CD4-positive, alpha-beta T cell (primary cell): ENCODE measurements at regions not wholly inside any gene's neighbourhood (a gene's known extent, or its start where the extent isn't known, plus 50 kb on each side); places are given as distances from the start of the nearest gene placed in this dataset.

ENCODE experiments used
- ATAC-seq: fragments of 200-7000 bp; cut with Tn5 transposase; one replicate; pipeline ENCODE4 v1.10.0; 2022; ENCODE audit warnings: mild to moderate bottlenecking; ENCODE audit not compliant: poor library complexity
- CTCF ChIA-PET: fragments of 350-600 bp; sonication (Branson Sonifier 250); formaldehyde crosslinking; loops from one replicate; lab custom pipeline; 2021; ENCODE audit warnings: antibody characterized with exemption, inconsistent platforms; lab: Charles Lee
- POLR2A ChIA-PET: fragments of 350-600 bp; sonication (Branson Sonifier 250); formaldehyde crosslinking; loops from one replicate; lab custom pipeline; 2021; ENCODE audit warnings: antibody characterized with exemption, inconsistent platforms; lab: Charles Lee
- DNase-seq, 14 experiments: peaks; one replicate each; pipeline ENCODE4 v3.0.0-alpha.2; 2013 to 2020; ENCODE audit warnings: mixed read lengths in 2 of 14
- H3K27ac ChIP-seq, 2 donors: one replicate each; pipeline versions ENCODE4 v1.5.1 to v1.7.0; 2013; ENCODE audit warnings: low read length in 2 of 2, low read depth in 1 of 2, mild to moderate bottlenecking in 1 of 2
- H3K27me3 ChIP-seq, 2 experiments: 1 replicate in 1 of 2; 2 replicates in 1 of 2; pipeline versions ENCODE4 v1.6.1 to v1.7.0; 2013; ENCODE audit warnings: low read length in 2 of 2, control low read depth in 1 of 2, mild to moderate bottlenecking in 1 of 2, moderate library complexity in 1 of 2; ENCODE audit not compliant: insufficient read depth in 2 of 2, control insufficient read depth in 1 of 2
- H3K36me3 ChIP-seq: one replicate; pipeline ENCODE4 v1.6.1; 2013; ENCODE audit warnings: low read length, control low read depth; ENCODE audit not compliant: insufficient read depth
- H3K4me1 ChIP-seq: one replicate; pipeline ENCODE4 v1.6.1; 2013; ENCODE audit warnings: low read length, control low read depth; ENCODE audit not compliant: insufficient read depth
- H3K4me3 ChIP-seq: one replicate; pipeline ENCODE4 v1.5.1; 2013; ENCODE audit warnings: mild to moderate bottlenecking, low read length, moderate library complexity
- H3K9me3 ChIP-seq, 2 experiments: 1 replicate in 1 of 2; 2 replicates in 1 of 2; pipeline versions ENCODE4 v1.6.1 to v1.7.0; 2013; ENCODE audit warnings: low read length in 2 of 2, mild to moderate bottlenecking in 2 of 2, control low read depth in 1 of 2, moderate library complexity in 1 of 2; ENCODE audit not compliant: control insufficient read depth in 1 of 2, insufficient read depth in 1 of 2
- H3K27ac Mint-ChIP-seq: one replicate; pipeline ENCODE4 v1.8.0; 2020; ENCODE audit warnings: mixed read lengths
- H3K27me3 Mint-ChIP-seq: one replicate; pipeline ENCODE4 v1.8.0; 2021; ENCODE audit warnings: mixed read lengths
- H3K36me3 Mint-ChIP-seq: one replicate; pipeline ENCODE4 v1.8.0; 2021; ENCODE audit warnings: low read depth, mixed read lengths
- H3K4me1 Mint-ChIP-seq: one replicate; pipeline ENCODE4 v1.8.0; 2021; ENCODE audit warnings: low read depth, mixed read lengths
- H3K4me3 Mint-ChIP-seq: one replicate; pipeline ENCODE4 v1.8.0; 2020; ENCODE audit warnings: mild to moderate bottlenecking, mixed read lengths
- H3K9me3 Mint-ChIP-seq: one replicate; pipeline ENCODE4 v1.8.0; 2020; ENCODE audit warnings: mixed read lengths
- CTCF ChIP-seq: fragments of 200-600 bp; IDR thresholded peaks from one replicate; pipeline ENCODE4 v1.8.0; 2022; ENCODE audit warnings: antibody characterized with exemption, mild to moderate bottlenecking
- intact Hi-C, 2 experiments: fragments of 100-400 bp; cut with DNase I in 1 of 2; cut with micrococcal nuclease in 1 of 2; formaldehyde crosslinking; loops; one replicate each; pipeline versions ENCODE4 v1.15.1 to v1.9.0; 2023 to 2025; cut with DNase I, micrococcal nuclease

- no peak for ATAC-seq
- Mint-ChIP-seq H3K9me3 (peaks cover 5% of the 10 kb centered on the region), H3K36me3 (peaks cover 11% of the 10 kb centered on the region), H3K27me3 (no peaks in the 10 kb centered on the region), H3K4me3 (no peak overlapping the region), H3K27ac (no peak overlapping the region), H3K4me1 (no peaks in the 10 kb centered on the region)
- Histone ChIP-seq H3K4me1 (no peaks in the 10 kb centered on the region), H3K27ac (no peak overlapping the region), H3K4me3 (no peak overlapping the region), H3K9me3 (peaks cover 3 to 8% of the 10 kb centered on the region in 2 experiments), H3K36me3 (no peaks in the 10 kb centered on the region), H3K27me3 (no peaks in the 10 kb centered on the region)
- POLR2A ChIA-PET, result no interaction called here
- no peak for DNase-seq
- TF ChIP-seq CTCF, result no peak
- intact Hi-C loops, result no loop called here
- CTCF ChIA-PET, result no interaction called here
Measured at GRCh38 chr4:151952137-151952536, 191.3 kb upstream of the GATB start.

- POLR2A ChIA-PET, result no interaction called here
- no peak for DNase-seq
- no peaks in the 10 kb centered on the region for H3K4me1 ChIP-seq
- CTCF ChIA-PET, result no interaction called here
- no peak overlapping the region for H3K4me3 ChIP-seq
- Mint-ChIP-seq H3K4me1 (no peaks in the 10 kb centered on the region), H3K36me3 (peaks cover 15% of the 10 kb centered on the region), H3K27ac (no peak overlapping the region), H3K9me3 (peaks cover 5% of the 10 kb centered on the region), H3K4me3 (no peak overlapping the region), H3K27me3 (no peaks in the 10 kb centered on the region)
- no peak for TF ChIP-seq CTCF
- no peak overlapping the region for H3K27ac ChIP-seq
- H3K27me3 ChIP-seq, result no peaks in the 10 kb centered on the region
- intact Hi-C loops, result no loop called here
- peaks cover 7 to 13% of the 10 kb centered on the region in 2 experiments for H3K9me3 ChIP-seq
- no peak for ATAC-seq
- H3K36me3 ChIP-seq, result no peaks in the 10 kb centered on the region
Measured at GRCh38 chr4:151951671-151952050, 190.9 kb upstream of the GATB start.

GRCh38 chr4:151950993-151951670, 190.3 kb upstream of the GATB start:
- H3K27ac ChIP-seq, result no peak overlapping the region
- H3K4me1 Mint-ChIP-seq, result no peaks in the 10 kb centered on the region
- DNase-seq, result no peak
- intact Hi-C loops, result no loop called here
- no peak overlapping the region for H3K27ac Mint-ChIP-seq
- H3K4me3 ChIP-seq, result no peak overlapping the region
- H3K27me3 ChIP-seq, result no peaks in the 10 kb centered on the region
- no peaks in the 10 kb centered on the region for H3K4me1 ChIP-seq
- H3K36me3 ChIP-seq, result no peaks in the 10 kb centered on the region
- H3K27me3 Mint-ChIP-seq, result no peaks in the 10 kb centered on the region
- no peak for ATAC-seq
- ChIA-PET CTCF (no interaction called here), POLR2A (interaction anchor here (0.6 kb wide), 1 partner anchor 1706 kb away, joined by 3 read pairs; no protein-coding TSS in a partner anchor)
- H3K9me3 Mint-ChIP-seq, result peaks cover 8% of the 10 kb centered on the region
- H3K9me3 ChIP-seq, result peaks cover 9 to 18% of the 10 kb centered on the region in 2 experiments
- no peak overlapping the region for H3K4me3 Mint-ChIP-seq
- no peak for TF ChIP-seq CTCF
- peaks cover 21% of the 10 kb centered on the region for H3K36me3 Mint-ChIP-seq
